Adrenal gland (tissue), 9 donors: ENCODE measurements at regions not wholly inside any gene's neighbourhood (a gene's known extent, or its start where the extent isn't known, plus 50 kb on each side); places are given as distances from the start of the nearest gene placed in this dataset.

Experiments used
- DNase-seq, 7 donors: peaks; one replicate each; pipeline ENCODE4 v3.0.0-alpha.2; 2019 to 2020
- H3K27ac ChIP-seq, 5 donors: fragments of 200-600 bp; sonication (generic) in 4 of 5; 1 replicate in 3 of 5; 2 replicates in 2 of 5; pipeline versions ENCODE4 v1.5.1 to v1.8.0; 2016 to 2020; ENCODE audit warnings: mild to moderate bottlenecking in 1 of 5
- H3K27me3 ChIP-seq: fragments of 200-600 bp; 2 replicates; pipeline ENCODE4 v1.8.0; 2021
- H3K36me3 ChIP-seq, 2 donors: fragments of 200-600 bp; replicated peaks in 1 of 2; 1 replicate in 1 of 2; 2 replicates in 1 of 2; pipeline versions ENCODE4 v1.5.1 to v1.8.0; 2018 to 2022
- H3K4me1 ChIP-seq, 2 donors: fragments of 200-600 bp; replicated peaks in 1 of 2; 1 replicate in 1 of 2; 2 replicates in 1 of 2; pipeline versions ENCODE4 v1.5.1 to v1.8.0; 2018 to 2021
- H3K4me3 ChIP-seq, 4 donors: fragments of 200-600 bp; sonication (generic) in 3 of 4; one replicate each; pipeline ENCODE4 v1.5.1; 2016 to 2018
- H3K9me3 ChIP-seq, 3 donors: fragments of 200-600 bp; sonication (generic) in 1 of 3; replicated peaks in 1 of 3; 1 replicate in 2 of 3; 2 replicates in 1 of 3; pipeline versions ENCODE4 v1.5.1 to v1.8.0; 2016 to 2021
- CTCF ChIP-seq, 6 experiments: fragments of 450-650 bp in 4 of 6; fragments of 200-600 bp in 2 of 6; sonication (generic) in 1 of 6; IDR thresholded peaks; 1 replicate in 5 of 6; 2 replicates in 1 of 6; pipeline versions ENCODE4 v1.5.1 to v1.8.0; 2016 to 2021; ENCODE audit warnings: antibody characterized with exemption in 6 of 6, mild to moderate bottlenecking in 2 of 6, moderate library complexity in 1 of 6
- POLR2A ChIP-seq, 2 donors: fragments of 450-650 bp; IDR thresholded peaks; one replicate each; pipeline ENCODE4 v1.6.1; 2017; ENCODE audit warnings: antibody characterized with exemption in 2 of 2, mild to moderate bottlenecking in 2 of 2, moderate library complexity in 1 of 2
- WGBS, 4 donors: extraction: QIAGEN DNeasy Blood & Tissue Kit in 2 of 4; methylation state at CpG; one replicate each; pipeline versions ENCODE4 v1.1.5 to v1.1.7; 2013 to 2017; 5-methylcytosine and 5-hydroxymethylcytosine counted together
- intact Hi-C, 2 donors: fragments of 100-400 bp; cut with DNase I; formaldehyde crosslinking; loops; one replicate each; pipeline versions ENCODE4 v1.14.1 to v1.15.0; 2022 to 2023
- donor health status: healthy with polysubstance abuse.
- donor health status: Bipolar disorder and iron deficiency.
- donor health status: DM: yes; HTN: yes; CAD: no.
- donor health status: DM: no; HTN: no; CAD: no.
- donor health status: DM: no; HTN: no; CAD: no.

- TF ChIP-seq POLR2A (IDR thresholded peaks at IDR 0.05): no peak
- TF ChIP-seq CTCF (IDR thresholded peaks at IDR 0.05): no peak
- Histone ChIP-seq H3K4me1 (no peaks in the 10 kb centered on the region), H3K27me3 (no peaks in the 10 kb centered on the region), H3K27ac (no peak overlapping the region), H3K4me3 (no peak overlapping the region), H3K36me3 (no peaks in the 10 kb centered on the region), H3K9me3 (no peaks in the 10 kb centered on the region)
- 86 to 92% (median 90%) methylated on average over 5 of the region's 5 CpGs; no CpG with 5 or more reads in 1 of the 4 donors for WGBS, 4 donors
- intact Hi-C loops: no loop called here
- peak in 1 of 7 donors; percentile 36 for DNase-seq
These were observed 92.1 kb downstream of the PTGR3 start for GRCh38 chr18:75116809-75117208.

- H3K27me3 ChIP-seq: no peaks in the 10 kb centered on the region
- no peak for TF ChIP-seq CTCF (IDR thresholded peaks at IDR 0.05)
- TF ChIP-seq POLR2A (IDR thresholded peaks at IDR 0.05): no peak
- WGBS, 4 donors: 56 to 78% (median 58%) methylated on average over 5 to 7 of the region's 7 CpGs
- H3K9me3 ChIP-seq: no peaks in the 10 kb centered on the region
- no peaks in the 10 kb centered on the region for H3K36me3 ChIP-seq
- no peak overlapping the region for H3K27ac ChIP-seq
- DNase-seq: no peak
- H3K4me1 ChIP-seq: no peaks in the 10 kb centered on the region
- H3K4me3 ChIP-seq: no peak overlapping the region
- intact Hi-C loops: no loop called here
These were observed 92.8 kb downstream of the PTGR3 start for GRCh38 chr18:75116165-75116564.

GRCh38 chr18:75115514-75115913 lies 93.4 kb downstream of the PTGR3 start:
- no peak for TF ChIP-seq CTCF (IDR thresholded peaks at IDR 0.05)
- no peak for TF ChIP-seq POLR2A (IDR thresholded peaks at IDR 0.05)
- no peak overlapping the region for H3K4me3 ChIP-seq
- H3K9me3 ChIP-seq: no peaks in the 10 kb centered on the region
- intact Hi-C loops: no loop called here
- no peak overlapping the region for H3K27ac ChIP-seq
- no peaks in the 10 kb centered on the region for H3K27me3 ChIP-seq
- 43 to 61% (median 48%) methylated on average over 5 to 6 of the region's 6 CpGs for WGBS, 4 donors
- H3K36me3 ChIP-seq: no peaks in the 10 kb centered on the region
- no peaks in the 10 kb centered on the region for H3K4me1 ChIP-seq
- DNase-seq: peak in 1 of 7 donors; percentile 52
